GM18520 (cell line): ENCODE measurements at regions not wholly inside any gene's neighbourhood (a gene's known extent, or its start where the extent isn't known, plus 50 kb on each side); places are given as distances from the start of the nearest gene placed in this dataset.
"Not testable (repeated sequence)": the region's sequence is repeated elsewhere in the genome, so short reads cannot be mapped to it uniquely, and the experiment has no call there.

Experiments used
- ATAC-seq: cut with Tn5 transposase; IDR thresholded peaks from one replicate; pipeline ENCODE4 v1.9.1; 2021; ENCODE audit not compliant: unreplicated experiment

- ATAC-seq = no peak
Observed at GRCh38 chr6:140806431-140806830, 1326.3 kb upstream of the GJE1 start.

GRCh38 chr6:140794544-140794943 is 1338.2 kb upstream of the GJE1 start:
- ATAC-seq = no peak

- no peak for ATAC-seq
Observed at GRCh38 chr6:140790109-140790508, 1342.6 kb upstream of the GJE1 start.

- ATAC-seq = no peak
Observed at GRCh38 chr6:140789466-140789865, 1343.3 kb upstream of the GJE1 start.

- no peak for ATAC-seq
Observed at GRCh38 chr6:140785926-140786325, 1346.8 kb upstream of the GJE1 start.

GRCh38 chr6:140784573-140784972 is 1348.2 kb upstream of the GJE1 start:
- no peak for ATAC-seq

- not testable (repeated sequence) for ATAC-seq
Observed at GRCh38 chr6:140783504-140783903, 1349.2 kb upstream of the GJE1 start.

GRCh38 chr6:140782941-140783340 is 1349.8 kb upstream of the GJE1 start:
- ATAC-seq = no peak

GRCh38 chr6:140779991-140780596 is 1352.6 kb upstream of the GJE1 start:
- no peak for ATAC-seq

- ATAC-seq = no peak
Observed at GRCh38 chr6:140779341-140779740, 1353.4 kb upstream of the GJE1 start.

GRCh38 chr6:140777780-140778179 is 1354.9 kb upstream of the GJE1 start:
- no peak for ATAC-seq

- ATAC-seq = no peak
Observed at GRCh38 chr6:140775061-140775460, 1357.7 kb upstream of the GJE1 start.

- peak; percentile 100 for ATAC-seq
Observed at GRCh38 chr6:140774080-140774505, 1358.6 kb upstream of the GJE1 start.

GRCh38 chr6:140773276-140773675 is 1359.4 kb upstream of the GJE1 start:
- ATAC-seq = no peak

GRCh38 chr6:140772576-140772975 is 1360.1 kb upstream of the GJE1 start:
- no peak for ATAC-seq

- no peak for ATAC-seq
Observed at GRCh38 chr6:140768133-140768532, 1364.6 kb upstream of the GJE1 start.

- ATAC-seq = no peak
Observed at GRCh38 chr6:140766999-140767398, 1365.7 kb upstream of the GJE1 start.

GRCh38 chr6:140758169-140758877 is 1374.4 kb upstream of the GJE1 start:
- ATAC-seq = no peak

GRCh38 chr6:140752234-140752633 is 1377.8 kb upstream of the CITED2 start:
- ATAC-seq = no peak

GRCh38 chr6:140747114-140747513 is 1372.7 kb upstream of the CITED2 start:
- ATAC-seq = no peak

- ATAC-seq = peak; percentile 96
Observed at GRCh38 chr6:140744659-140745320, 1370.3 kb upstream of the CITED2 start.

GRCh38 chr6:140736231-140736630 is 1361.8 kb upstream of the CITED2 start:
- no peak for ATAC-seq
